ENCODE measurements at regions not wholly inside any gene's neighbourhood (a gene's known extent, or its start where the extent isn't known, plus 50 kb on each side); places are given as distances from the start of the nearest gene placed in this dataset.

GRCh38 chr13:97121894-97122293, 100.2 kb upstream of the MBNL2 start:
- in situ Hi-C loops (cut with HindIII; ENCODE audit: low sequenced_read_pairs): loop anchor here (25.0 kb wide), 1 partner anchor 90 kb away; the partner anchor contains the start of gene MBNL2
- TF ChIP-seq CTCF (IDR thresholded peaks at IDR 0.05; ENCODE audit: low read depth, low read length): no peak

GRCh38 chr13:97122381-97122996, 99.6 kb upstream of the MBNL2 start:
- H3K4me3 ChIP-seq (ENCODE audit: low read depth, low read length): no peak overlapping the region
- peak; percentile 69 for DNase-seq (ENCODE audit: low read depth, low spot score)
- TF ChIP-seq CTCF (IDR thresholded peaks at IDR 0.05; ENCODE audit: low read depth, low read length): no peak
- in situ Hi-C loops (cut with HindIII; ENCODE audit: low sequenced_read_pairs): loop anchor here (25.0 kb wide), 1 partner anchor 90 kb away; the partner anchor contains the start of gene MBNL2

More at GRCh38 chr13:97121894-97122293, 100.2 kb upstream of the MBNL2 start:
- no peak overlapping the region for H3K4me3 ChIP-seq (ENCODE audit: low read depth, low read length)
- peak; percentile 20 for DNase-seq (ENCODE audit: low read depth, low spot score)

- no peak for DNase-seq (ENCODE audit: low read depth, low spot score)
- TF ChIP-seq CTCF (IDR thresholded peaks at IDR 0.05; ENCODE audit: low read depth, low read length): no peak
- no peak overlapping the region for H3K4me3 ChIP-seq (ENCODE audit: low read depth, low read length)
- in situ Hi-C loops (cut with HindIII; ENCODE audit: low sequenced_read_pairs): loop anchor here (25.0 kb wide), 1 partner anchor 88 kb away; the partner anchor contains the start of gene MBNL2
Observed at GRCh38 chr13:97124206-97124605, 97.9 kb upstream of the MBNL2 start.

GRCh38 chr13:97124915-97125809, 97.0 kb upstream of the MBNL2 start:
- no peak overlapping the region for H3K4me3 ChIP-seq (ENCODE audit: low read depth, low read length)
- peak; percentile 6 for TF ChIP-seq CTCF (IDR thresholded peaks at IDR 0.05; ENCODE audit: low read depth, low read length)
- peak; percentile 82 for DNase-seq (ENCODE audit: low read depth, low spot score)
- in situ Hi-C loops (cut with HindIII; ENCODE audit: low sequenced_read_pairs): loop anchor here (25.0 kb wide), 1 partner anchor 87 kb away; the partner anchor contains the start of gene MBNL2

GRCh38 chr13:97125810-97126738, 96.1 kb upstream of the MBNL2 start:
- in situ Hi-C loops (cut with HindIII; ENCODE audit: low sequenced_read_pairs): no loop called here
- TF ChIP-seq CTCF (IDR thresholded peaks at IDR 0.05; ENCODE audit: low read depth, low read length): peak; percentile 0
- peak; percentile 48 for DNase-seq (ENCODE audit: low read depth, low spot score)
- H3K4me3 ChIP-seq (ENCODE audit: low read depth, low read length): no peak overlapping the region

GRCh38 chr13:97127842-97128241, 94.3 kb upstream of the MBNL2 start:
- DNase-seq (ENCODE audit: low read depth, low spot score): no peak
- in situ Hi-C loops (cut with HindIII; ENCODE audit: low sequenced_read_pairs): no loop called here
- H3K4me3 ChIP-seq (ENCODE audit: low read depth, low read length): no peak overlapping the region
- TF ChIP-seq CTCF (IDR thresholded peaks at IDR 0.05; ENCODE audit: low read depth, low read length): no peak
